ENCODE measurements at regions not wholly inside any gene's neighbourhood (a gene's known extent, or its start where the extent isn't known, plus 50 kb on each side); places are given as distances from the start of the nearest gene placed in this dataset.

DNA sequence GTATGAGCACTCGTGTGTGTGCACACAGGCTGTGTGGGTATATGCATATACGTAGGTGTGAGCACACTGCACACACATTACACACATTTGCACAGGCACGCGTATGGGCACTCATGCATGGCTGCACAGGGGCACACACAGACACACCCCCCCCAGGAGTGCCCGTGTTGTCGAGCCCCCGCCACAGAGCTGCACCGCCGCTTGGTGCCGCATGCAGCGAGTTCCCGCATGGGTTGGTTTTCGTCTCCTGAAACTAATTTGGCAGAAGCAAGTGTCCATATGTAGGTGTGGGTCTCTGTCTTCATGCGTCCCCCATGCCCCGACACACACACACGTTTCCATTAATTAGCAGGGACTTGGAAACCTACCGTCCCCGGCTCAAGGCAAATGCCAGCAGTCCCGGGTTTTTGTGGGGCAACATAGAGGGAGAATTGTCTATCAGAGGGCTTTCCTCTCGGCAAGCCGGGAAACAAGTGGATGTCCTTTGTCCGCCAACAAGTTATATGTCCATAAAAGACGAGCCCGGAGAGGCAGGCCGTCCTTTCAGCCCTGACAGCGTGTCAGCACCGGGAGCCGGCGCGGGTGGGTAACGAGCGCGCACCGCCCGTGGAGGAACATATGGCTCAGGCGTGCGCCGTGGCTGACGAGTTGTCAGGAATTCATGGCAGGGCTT, 1291.7 kb downstream of the BRD1 start:
- Mint-ChIP-seq H3K4me3 (no peak overlapping the region), H3K27me3 (ENCODE audit: insufficient read depth) (no peaks in the 10 kb centered on the region), H3K9me3 (peaks cover 55% of the 10 kb centered on the region), H3K36me3 (ENCODE audit: low read depth) (peaks cover 10% of the 10 kb centered on the region; the same call in 1 of the 2 replicates), H3K4me1 (ENCODE audit: low read depth) (no peaks in the 10 kb centered on the region), H3K27ac (no peak overlapping the region)
- TF ChIP-seq CTCF (IDR thresholded peaks at IDR 0.05) = no peak
- no peak for DNase-seq

DNA sequence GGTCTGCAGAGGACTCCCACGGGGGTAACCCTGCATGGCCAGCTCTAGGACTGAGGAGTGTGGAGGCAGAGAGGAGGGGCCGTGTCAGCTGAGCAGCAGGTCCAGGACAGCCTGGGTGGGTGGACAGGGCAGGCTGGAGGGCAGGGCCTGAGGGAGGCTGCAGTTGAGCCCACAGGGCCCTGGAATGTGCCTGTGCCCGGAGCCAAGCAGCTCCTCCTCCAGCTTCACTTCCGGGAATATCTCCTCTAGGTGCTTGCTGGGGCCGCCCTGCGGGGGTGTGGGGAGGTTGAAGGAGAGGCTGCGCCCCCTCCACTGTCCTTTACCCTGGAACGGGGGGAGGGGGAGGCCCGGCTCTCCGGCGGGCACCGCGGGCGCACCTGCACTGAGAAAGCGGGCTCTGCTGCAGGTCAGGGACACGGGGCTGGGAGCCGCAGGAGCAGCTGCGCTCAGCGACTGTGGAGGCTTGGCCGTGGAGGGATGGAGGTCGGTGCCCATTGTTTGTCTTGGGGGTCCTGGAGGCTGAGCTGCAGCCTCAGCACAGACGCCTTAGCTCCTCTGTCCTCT, 1293.2 kb downstream of the BRD1 start:
- no peak for DNase-seq
- no peak for TF ChIP-seq CTCF (IDR thresholded peaks at IDR 0.05)
- H3K27ac Mint-ChIP-seq = no peak overlapping the region
- no peaks in the 10 kb centered on the region; the same call in 1 of the 2 replicates for H3K27me3 Mint-ChIP-seq (ENCODE audit: insufficient read depth)
- H3K4me3 Mint-ChIP-seq = no peak overlapping the region
- no peaks in the 10 kb centered on the region for H3K4me1 Mint-ChIP-seq (ENCODE audit: low read depth)
- H3K36me3 Mint-ChIP-seq (ENCODE audit: low read depth) = peaks cover 10% of the 10 kb centered on the region; the same call in 1 of the 2 replicates
- H3K9me3 Mint-ChIP-seq = peaks cover 51% of the 10 kb centered on the region

DNA sequence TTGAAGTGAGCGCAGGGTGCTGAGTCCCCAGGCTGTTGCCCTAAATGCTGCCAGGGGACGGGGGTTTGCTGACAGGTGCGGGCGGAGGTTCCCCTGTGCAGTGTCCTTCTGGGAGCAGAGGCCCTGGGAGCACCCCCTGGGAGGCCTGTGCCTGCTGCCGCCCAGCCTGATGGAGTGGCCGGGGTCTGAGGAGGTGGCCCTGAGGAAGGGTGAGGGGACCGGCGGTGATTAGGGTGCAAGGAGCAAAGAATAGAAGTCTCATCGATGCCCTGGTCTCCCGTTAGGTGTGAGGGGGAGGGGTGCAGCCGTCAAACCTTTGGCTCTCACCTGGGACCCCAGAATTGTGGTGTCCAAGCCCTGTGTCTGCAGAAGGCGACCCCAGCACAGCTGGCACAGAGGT, 1294.7 kb downstream of the BRD1 start:
- H3K4me3 Mint-ChIP-seq = no peak overlapping the region
- no peaks in the 10 kb centered on the region for H3K4me1 Mint-ChIP-seq (ENCODE audit: low read depth)
- H3K36me3 Mint-ChIP-seq (ENCODE audit: low read depth) = peaks cover 5% of the 10 kb centered on the region
- H3K27me3 Mint-ChIP-seq (ENCODE audit: insufficient read depth) = no peaks in the 10 kb centered on the region; the same call in 1 of the 2 replicates
- H3K9me3 Mint-ChIP-seq = peaks cover 47% of the 10 kb centered on the region
- no peak for TF ChIP-seq CTCF (IDR thresholded peaks at IDR 0.05)
- H3K27ac Mint-ChIP-seq = no peak overlapping the region
- no peak for DNase-seq

DNA sequence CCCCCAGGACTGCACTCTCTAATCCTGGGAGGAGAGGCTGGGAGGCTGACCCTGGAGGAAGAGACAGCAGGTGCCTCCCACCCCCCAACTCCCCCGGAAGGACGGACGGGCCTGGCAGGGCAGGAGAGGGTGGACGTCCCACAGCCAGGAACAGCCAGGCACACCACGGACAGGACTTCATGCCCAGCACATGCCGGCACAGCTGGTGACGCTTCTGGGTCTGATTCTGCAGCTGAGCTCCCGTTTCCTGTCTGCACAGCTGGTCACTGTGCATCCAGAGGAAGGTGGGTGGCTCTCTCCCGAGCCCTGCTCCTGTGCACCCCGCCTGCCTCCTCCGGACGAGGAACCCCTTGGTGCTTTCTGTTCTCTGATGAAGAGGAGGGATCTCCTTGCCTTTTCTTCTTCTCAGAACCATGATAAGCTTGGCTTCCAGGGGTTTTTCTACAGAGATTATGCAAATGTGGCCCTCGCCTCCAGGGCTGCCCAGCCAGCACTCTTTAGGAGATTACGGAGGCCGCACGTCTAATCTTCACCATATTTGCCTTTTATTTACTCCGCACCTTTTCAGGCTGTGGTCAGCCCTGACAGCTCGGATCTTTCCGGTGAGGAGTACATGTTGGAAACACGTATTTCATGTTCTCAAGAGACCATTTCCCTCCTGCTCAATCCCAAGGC, 1295.8 kb downstream of the BRD1 start:
- Mint-ChIP-seq H3K4me3 (no peak overlapping the region), H3K4me1 (ENCODE audit: low read depth) (no peaks in the 10 kb centered on the region), H3K9me3 (peaks cover 48% of the 10 kb centered on the region), H3K36me3 (ENCODE audit: low read depth) (peaks cover 5% of the 10 kb centered on the region), H3K27me3 (ENCODE audit: insufficient read depth) (no peaks in the 10 kb centered on the region; the same call in 1 of the 2 replicates), H3K27ac (no peak overlapping the region)
- no peak for DNase-seq
- TF ChIP-seq CTCF (IDR thresholded peaks at IDR 0.05) = no peak

DNA sequence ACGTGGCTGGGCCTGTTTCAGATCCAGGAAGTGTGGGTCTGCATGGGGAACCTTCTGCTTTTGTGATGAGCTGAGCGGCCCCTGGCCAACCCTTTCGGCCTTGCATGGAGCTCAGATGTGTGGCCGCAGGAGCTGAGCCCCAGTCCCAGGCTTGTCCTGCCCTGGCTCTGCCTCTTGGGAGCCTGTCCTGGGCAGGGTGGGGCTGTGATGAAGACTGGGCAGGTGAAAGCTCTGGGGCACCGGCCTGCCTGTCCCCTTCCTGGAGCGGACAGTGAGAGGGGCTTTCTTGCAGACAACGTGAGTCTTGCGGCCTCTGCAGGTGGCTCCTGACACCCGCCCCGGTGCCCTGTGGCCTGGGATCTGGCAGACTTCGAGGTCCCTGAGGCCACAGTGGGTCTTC, 1296.6 kb downstream of the BRD1 start:
- no peak for DNase-seq
- TF ChIP-seq CTCF (IDR thresholded peaks at IDR 0.05) = no peak

More for the DNA sequence above, 1296.6 kb downstream of the BRD1 start:
- peaks cover 50% of the 10 kb centered on the region for H3K9me3 Mint-ChIP-seq
- no peak overlapping the region for H3K4me3 Mint-ChIP-seq
- no peaks in the 10 kb centered on the region; the same call in 1 of the 2 replicates for H3K27me3 Mint-ChIP-seq (ENCODE audit: insufficient read depth)
- no peaks in the 10 kb centered on the region for H3K4me1 Mint-ChIP-seq (ENCODE audit: low read depth)
- H3K36me3 Mint-ChIP-seq (ENCODE audit: low read depth) = peaks cover 5% of the 10 kb centered on the region
- H3K27ac Mint-ChIP-seq = no peak overlapping the region
